DND-41 (cell line): ENCODE measurements at regions not wholly inside any gene's neighbourhood (a gene's known extent, or its start where the extent isn't known, plus 50 kb on each side); places are given as distances from the start of the nearest gene placed in this dataset.

Experiments
- CTCF ChIP-seq: IDR thresholded peaks from 2 replicates; pipeline ENCODE4 v1.5.1; 2012; ENCODE audit warnings: borderline replicate concordance, low read length, moderate library complexity, mild to moderate bottlenecking; ENCODE audit not compliant: poor library complexity, severe bottlenecking; ENCODE audit errors: extremely low read depth
- EZH2 ChIP-seq: IDR thresholded peaks from 3 replicates; pipeline ENCODE4 v1.6.1; 2012; ENCODE audit warnings: borderline replicate concordance, low read depth, mild to moderate bottlenecking, moderate library complexity, low read length, inconsistent platforms; ENCODE audit not compliant: severe bottlenecking

GRCh38 chr11:96948066-96948465 lies 558.3 kb downstream of the JRKL start:
- no peak for TF ChIP-seq CTCF
- TF ChIP-seq EZH2, result no peak
